WERI-Rb-1 (cell line): ENCODE measurements at regions not wholly inside any gene's neighbourhood (a gene's known extent, or its start where the extent isn't known, plus 50 kb on each side); places are given as distances from the start of the nearest gene placed in this dataset.

Experiments used
- DNase-seq: peaks from one replicate; pipeline ENCODE4 v3.0.0-alpha.2; 2020
- H3K27ac ChIP-seq: fragments of 250-450 bp; sonication (Bioruptor Pico); 2 replicates; pipeline ENCODE4 v1.5.1; 2020; ENCODE audit warnings: mild to moderate bottlenecking, moderate library complexity
- H3K27me3 ChIP-seq: fragments of 250-450 bp; sonication (Bioruptor Pico); 2 replicates; pipeline ENCODE4 v1.5.1; 2021; ENCODE audit warnings: mild to moderate bottlenecking, low read depth, moderate library complexity; ENCODE audit not compliant: insufficient read depth, severe bottlenecking
- H3K36me3 ChIP-seq: fragments of 250-450 bp; sonication (Bioruptor Pico); 2 replicates; pipeline ENCODE4 v1.5.1; 2020; ENCODE audit warnings: mild to moderate bottlenecking, moderate library complexity
- H3K4me3 ChIP-seq: 2 replicates; pipeline ENCODE4 v1.5.1; 2011; ENCODE audit warnings: low read depth, mild to moderate bottlenecking, control low read depth, low read length
- H3K9me3 ChIP-seq: fragments of 250-450 bp; sonication (Bioruptor Pico); 2 replicates; pipeline ENCODE4 v1.5.1; 2021; ENCODE audit warnings: mild to moderate bottlenecking, moderate library complexity; ENCODE audit not compliant: severe bottlenecking
- TF ChIP-seq, protein P1 (sequence below): IDR thresholded peaks from 2 replicates; pipeline ENCODE4 v1.5.1; 2011; ENCODE audit warnings: low read depth, mild to moderate bottlenecking, control low read depth, inconsistent platforms, low read length

DNA sequence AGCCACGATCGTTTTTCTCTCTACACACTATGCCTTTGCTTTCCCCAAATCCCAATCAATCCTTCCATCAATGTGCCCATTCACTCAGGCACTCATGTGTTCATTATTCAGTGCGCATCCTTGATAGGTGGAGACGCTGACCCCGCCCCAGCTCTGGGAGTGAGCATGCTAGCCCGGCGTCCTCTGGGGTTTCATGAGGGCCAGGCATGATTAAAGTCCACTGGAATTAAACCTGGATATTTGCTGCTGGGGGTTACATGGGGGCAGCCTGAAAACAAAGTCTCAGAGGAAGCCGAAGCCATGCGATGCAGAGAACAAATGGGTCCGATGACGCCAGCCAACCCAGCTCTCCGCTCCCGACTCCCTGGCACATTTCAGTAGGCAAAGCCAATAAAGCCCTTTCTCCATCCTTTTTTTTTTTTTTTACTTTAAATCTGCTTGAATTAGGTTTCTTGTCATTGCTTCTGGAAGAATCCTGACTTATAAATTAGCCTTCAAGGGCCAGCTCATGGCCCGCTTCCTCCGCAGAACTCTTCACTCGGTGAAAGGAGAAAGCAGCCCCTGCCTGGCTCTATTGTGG is 316.4 kb upstream of the ID2 start:
- no peaks in the 10 kb centered on the region for H3K9me3 ChIP-seq
- TF ChIP-seq, protein P1, sequence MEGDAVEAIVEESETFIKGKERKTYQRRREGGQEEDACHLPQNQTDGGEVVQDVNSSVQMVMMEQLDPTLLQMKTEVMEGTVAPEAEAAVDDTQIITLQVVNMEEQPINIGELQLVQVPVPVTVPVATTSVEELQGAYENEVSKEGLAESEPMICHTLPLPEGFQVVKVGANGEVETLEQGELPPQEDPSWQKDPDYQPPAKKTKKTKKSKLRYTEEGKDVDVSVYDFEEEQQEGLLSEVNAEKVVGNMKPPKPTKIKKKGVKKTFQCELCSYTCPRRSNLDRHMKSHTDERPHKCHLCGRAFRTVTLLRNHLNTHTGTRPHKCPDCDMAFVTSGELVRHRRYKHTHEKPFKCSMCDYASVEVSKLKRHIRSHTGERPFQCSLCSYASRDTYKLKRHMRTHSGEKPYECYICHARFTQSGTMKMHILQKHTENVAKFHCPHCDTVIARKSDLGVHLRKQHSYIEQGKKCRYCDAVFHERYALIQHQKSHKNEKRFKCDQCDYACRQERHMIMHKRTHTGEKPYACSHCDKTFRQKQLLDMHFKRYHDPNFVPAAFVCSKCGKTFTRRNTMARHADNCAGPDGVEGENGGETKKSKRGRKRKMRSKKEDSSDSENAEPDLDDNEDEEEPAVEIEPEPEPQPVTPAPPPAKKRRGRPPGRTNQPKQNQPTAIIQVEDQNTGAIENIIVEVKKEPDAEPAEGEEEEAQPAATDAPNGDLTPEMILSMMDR, result no peak
- no peak overlapping the region for H3K27ac ChIP-seq
- H3K36me3 ChIP-seq, result no peaks in the 10 kb centered on the region
- no peaks in the 10 kb centered on the region for H3K27me3 ChIP-seq
- no peak for DNase-seq
- no peak overlapping the region for H3K4me3 ChIP-seq

DNA sequence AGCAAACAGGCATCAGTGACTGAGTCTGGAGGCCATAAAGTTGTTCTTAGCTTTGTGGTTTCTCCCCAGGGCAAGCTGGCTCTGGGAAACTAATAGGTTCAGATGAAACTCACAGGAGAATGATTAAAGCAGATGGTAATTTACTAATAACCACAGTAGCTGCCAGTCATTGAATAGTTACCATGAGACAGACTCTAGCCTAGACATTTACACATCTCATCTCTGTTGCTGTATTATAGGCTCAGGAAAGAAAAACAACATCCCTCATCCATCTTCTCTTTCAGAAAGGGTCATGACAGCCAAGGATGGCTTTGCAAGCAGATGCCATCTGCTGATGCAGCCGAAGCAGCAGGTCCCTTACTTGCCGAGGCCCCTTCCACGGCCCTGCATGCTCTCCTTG is 314.0 kb upstream of the ID2 start:
- H3K9me3 ChIP-seq, result no peaks in the 10 kb centered on the region
- TF ChIP-seq, protein P1, result no peak
- no peak overlapping the region for H3K4me3 ChIP-seq
- no peaks in the 10 kb centered on the region for H3K27me3 ChIP-seq
- no peaks in the 10 kb centered on the region for H3K36me3 ChIP-seq
- DNase-seq, result peak; percentile 32
- H3K27ac ChIP-seq, result peak overlapping the region; percentile 30

DNA sequence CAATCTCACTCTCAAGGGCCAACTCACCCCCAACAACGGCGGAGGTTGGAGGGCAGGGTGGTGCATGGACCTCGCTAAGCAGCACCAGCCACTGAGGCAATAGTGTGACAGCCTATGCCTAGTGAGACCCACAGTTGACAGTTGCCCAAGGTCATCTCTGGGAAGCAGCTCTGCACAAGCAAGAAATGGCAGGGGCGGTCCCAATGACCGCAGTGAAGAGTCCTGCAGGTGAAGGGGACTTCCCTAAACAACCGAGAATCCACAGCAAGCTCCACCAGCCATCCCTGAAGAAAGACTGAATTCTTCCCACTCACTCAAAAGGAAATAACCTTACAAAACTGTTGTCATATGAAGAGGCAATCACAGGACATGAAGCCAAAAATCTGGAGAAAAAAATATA is 313.4 kb upstream of the ID2 start:
- TF ChIP-seq, protein P1, result no peak

DNA sequence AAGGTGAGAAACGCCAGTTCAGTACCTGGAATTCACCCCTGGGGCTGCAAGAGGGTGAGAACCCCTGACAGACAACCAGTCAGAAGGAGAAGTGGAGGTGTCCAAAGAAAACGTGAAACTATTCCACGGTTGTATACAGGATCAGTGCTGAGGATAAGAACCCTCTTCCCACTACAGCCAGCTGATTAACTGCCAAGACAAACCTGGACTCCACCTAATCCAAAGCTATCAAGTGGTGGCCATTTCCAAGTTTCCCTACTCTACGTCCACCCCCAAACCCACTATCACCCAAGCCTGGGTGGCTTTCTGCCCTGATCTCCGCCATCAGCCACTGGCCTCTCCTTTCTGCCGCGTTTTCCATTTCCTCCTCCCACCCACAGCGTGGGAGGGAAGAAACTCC is 312.3 kb upstream of the ID2 start:
- no peak overlapping the region for H3K4me3 ChIP-seq
- no peak for DNase-seq
- H3K27me3 ChIP-seq, result no peaks in the 10 kb centered on the region
- H3K9me3 ChIP-seq, result no peaks in the 10 kb centered on the region
- H3K27ac ChIP-seq, result no peak overlapping the region
- no peaks in the 10 kb centered on the region for H3K36me3 ChIP-seq
- TF ChIP-seq, protein P1, result no peak

More for the DNA sequence above, 313.4 kb upstream of the ID2 start:
- Histone ChIP-seq H3K27ac (peak overlapping the region; percentile 30; the same call in 1 of the 2 replicates), H3K27me3 (no peaks in the 10 kb centered on the region), H3K36me3 (no peaks in the 10 kb centered on the region), H3K9me3 (no peaks in the 10 kb centered on the region), H3K4me3 (no peak overlapping the region)
- no peak for DNase-seq

DNA sequence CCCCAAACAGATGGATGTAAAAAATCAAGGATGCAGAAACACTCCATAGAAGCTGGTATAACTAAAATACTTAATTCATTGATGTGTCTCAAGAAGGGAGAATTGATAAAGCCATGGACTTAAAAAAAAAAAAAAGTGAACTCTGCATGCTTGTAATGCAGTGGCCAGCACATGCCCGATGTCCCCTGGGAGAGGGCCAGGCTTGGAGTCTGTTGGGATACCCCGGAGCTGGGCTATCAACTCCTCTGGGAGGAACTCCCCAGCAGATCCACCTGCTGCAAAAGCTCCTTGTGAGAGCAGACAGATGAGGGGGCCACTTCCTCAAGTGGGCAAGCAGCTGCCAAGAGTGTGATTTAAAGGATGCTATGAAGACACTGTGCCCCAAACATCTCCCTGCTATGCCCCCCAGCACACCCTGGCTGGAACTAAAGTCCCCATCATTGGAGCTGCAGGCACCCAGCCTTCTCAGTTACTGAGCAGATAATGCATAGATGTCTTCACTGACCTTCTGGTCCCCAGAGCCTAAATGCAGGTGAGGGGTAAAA is 311.5 kb upstream of the ID2 start:
- H3K27ac ChIP-seq, result no peak overlapping the region
- H3K36me3 ChIP-seq, result no peaks in the 10 kb centered on the region
- TF ChIP-seq, protein P1, result no peak
- no peaks in the 10 kb centered on the region for H3K9me3 ChIP-seq
- no peak overlapping the region for H3K4me3 ChIP-seq
- no peaks in the 10 kb centered on the region for H3K27me3 ChIP-seq
- DNase-seq, result no peak

DNA sequence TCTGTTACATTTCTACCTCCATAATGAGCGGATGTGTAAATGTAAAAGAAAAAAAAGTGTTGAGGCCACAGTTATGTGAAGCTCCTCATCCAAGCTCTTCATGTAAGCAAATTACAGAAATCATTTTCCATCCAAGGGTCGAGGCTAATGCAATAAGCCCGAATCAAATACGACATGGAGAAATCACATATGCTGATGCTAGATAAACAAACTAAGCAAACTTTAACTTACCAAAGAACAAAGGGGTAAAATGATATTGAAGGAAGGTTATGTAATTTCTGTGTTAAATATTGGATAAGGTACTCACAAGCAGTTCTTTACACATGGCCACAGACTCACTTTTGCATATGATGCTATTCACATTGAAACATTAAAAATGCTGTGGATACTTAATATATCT is 310.2 kb upstream of the ID2 start:
- H3K36me3 ChIP-seq, result no peaks in the 10 kb centered on the region
- no peak overlapping the region for H3K27ac ChIP-seq
- no peaks in the 10 kb centered on the region for H3K27me3 ChIP-seq
- H3K9me3 ChIP-seq, result no peaks in the 10 kb centered on the region
- TF ChIP-seq, protein P1, result no peak
- no peak for DNase-seq
- H3K4me3 ChIP-seq, result no peak overlapping the region
